NCI-H510A treated with DMSO at 0.1 percent for 48 hours (cell line): ENCODE measurements at regions not wholly inside any gene's neighbourhood (a gene's known extent, or its start where the extent isn't known, plus 50 kb on each side); places are given as distances from the start of the nearest gene placed in this dataset.

Experiments
- DNase-seq: peaks from one replicate; lab custom pipeline; 2025; lab: John Stamatoyannopoulos, UW

GRCh38 chr4:26212528-26212927, 108.3 kb upstream of the RBPJ start:
- DNase-seq, result no peak

- no peak for DNase-seq
These were observed 107.5 kb upstream of the RBPJ start for GRCh38 chr4:26213317-26213716.

GRCh38 chr4:26214994-26215393, 105.8 kb upstream of the RBPJ start:
- DNase-seq, result no peak

GRCh38 chr4:26215725-26216124, 105.1 kb upstream of the RBPJ start:
- DNase-seq, result no peak

- no peak for DNase-seq
These were observed 103.3 kb upstream of the RBPJ start for GRCh38 chr4:26217481-26217880.

- DNase-seq, result no peak
These were observed 102.7 kb upstream of the RBPJ start for GRCh38 chr4:26217961-26218676.

GRCh38 chr4:26218677-26219605, 101.9 kb upstream of the RBPJ start:
- no peak for DNase-seq

- DNase-seq, result no peak
These were observed 100.1 kb upstream of the RBPJ start for GRCh38 chr4:26220696-26221095.

- no peak for DNase-seq
These were observed 97.7 kb upstream of the RBPJ start for GRCh38 chr4:26223155-26223554.

GRCh38 chr4:26226629-26227376, 94.0 kb upstream of the RBPJ start:
- no peak for DNase-seq

- DNase-seq, result no peak
These were observed 93.1 kb upstream of the RBPJ start for GRCh38 chr4:26227601-26228229.

- DNase-seq, result no peak
These were observed 91.9 kb upstream of the RBPJ start for GRCh38 chr4:26228883-26229282.

- no peak for DNase-seq
These were observed 90.8 kb upstream of the RBPJ start for GRCh38 chr4:26229974-26230373.

GRCh38 chr4:26233350-26233749, 87.5 kb upstream of the RBPJ start:
- no peak for DNase-seq

- DNase-seq, result peak; percentile 21
These were observed 85.3 kb upstream of the RBPJ start for GRCh38 chr4:26235500-26235899.

- no peak for DNase-seq
These were observed 82.9 kb upstream of the RBPJ start for GRCh38 chr4:26237916-26238315.

- DNase-seq, result peak; percentile 95
These were observed 82.4 kb upstream of the RBPJ start for GRCh38 chr4:26238426-26238777.

GRCh38 chr4:26238778-26239679, 81.8 kb upstream of the RBPJ start:
- DNase-seq, result peak; percentile 95

GRCh38 chr4:26239801-26240200, 81.0 kb upstream of the RBPJ start:
- no peak for DNase-seq

GRCh38 chr4:26241179-26241578, 79.6 kb upstream of the RBPJ start:
- no peak for DNase-seq

- DNase-seq, result no peak
These were observed 78.4 kb upstream of the RBPJ start for GRCh38 chr4:26242451-26242850.
